Astrocyte of the spinal cord (primary cell): ENCODE measurements at regions not wholly inside any gene's neighbourhood (a gene's known extent, or its start where the extent isn't known, plus 50 kb on each side); places are given as distances from the start of the nearest gene placed in this dataset.

Experiments used
- DNase-seq: peaks from one replicate; pipeline ENCODE4 v3.0.0; 2011; ENCODE audit warnings: low read depth, low spot score
- H3K4me3 ChIP-seq: 2 replicates; pipeline ENCODE4 v1.5.1; 2011; ENCODE audit warnings: low read depth, mild to moderate bottlenecking, low read length, moderate library complexity
- CTCF ChIP-seq: IDR thresholded peaks from 2 replicates; pipeline ENCODE4 v1.5.1; 2012; ENCODE audit warnings: low read depth, mild to moderate bottlenecking, low read length, inconsistent platforms
- in situ Hi-C: cut with HindIII; loops from 2 replicates; pipeline ENCODE4 v1.10.0; 2017; ENCODE audit warnings: low sequenced_read_pairs

GRCh38 chr6:6724539-6725467 lies 136.3 kb downstream of the LY86 start:
- H3K4me3 ChIP-seq: peak overlapping the region; percentile 25

GRCh38 chr6:6725468-6726209 lies 137.1 kb downstream of the LY86 start:
- no peak for TF ChIP-seq CTCF
- DNase-seq: no peak
- in situ Hi-C loops: no loop called here
- H3K4me3 ChIP-seq: no peak overlapping the region

More at GRCh38 chr6:6724539-6725467, 136.3 kb downstream of the LY86 start:
- in situ Hi-C loops: no loop called here
- peak; percentile 79 for DNase-seq
- TF ChIP-seq CTCF: peak; percentile 72

- in situ Hi-C loops: no loop called here
These were observed 139.8 kb downstream of the LY86 start for GRCh38 chr6:6728169-6728941.

GRCh38 chr6:6729971-6730370 lies 141.5 kb downstream of the LY86 start:
- DNase-seq: no peak
- TF ChIP-seq CTCF: no peak
- in situ Hi-C loops: no loop called here
- no peak overlapping the region for H3K4me3 ChIP-seq

More at GRCh38 chr6:6728169-6728941, 139.8 kb downstream of the LY86 start:
- no peak for DNase-seq
- no peak for TF ChIP-seq CTCF
- no peak overlapping the region for H3K4me3 ChIP-seq

- in situ Hi-C loops: no loop called here
- TF ChIP-seq CTCF: no peak
- DNase-seq: peak; percentile 92
- H3K4me3 ChIP-seq: no peak overlapping the region
These were observed 142.3 kb downstream of the LY86 start for GRCh38 chr6:6730831-6731230.
